ENCODE measurements at regions not wholly inside any gene's neighbourhood (a gene's known extent, or its start where the extent isn't known, plus 50 kb on each side); places are given as distances from the start of the nearest gene placed in this dataset.

DNA sequence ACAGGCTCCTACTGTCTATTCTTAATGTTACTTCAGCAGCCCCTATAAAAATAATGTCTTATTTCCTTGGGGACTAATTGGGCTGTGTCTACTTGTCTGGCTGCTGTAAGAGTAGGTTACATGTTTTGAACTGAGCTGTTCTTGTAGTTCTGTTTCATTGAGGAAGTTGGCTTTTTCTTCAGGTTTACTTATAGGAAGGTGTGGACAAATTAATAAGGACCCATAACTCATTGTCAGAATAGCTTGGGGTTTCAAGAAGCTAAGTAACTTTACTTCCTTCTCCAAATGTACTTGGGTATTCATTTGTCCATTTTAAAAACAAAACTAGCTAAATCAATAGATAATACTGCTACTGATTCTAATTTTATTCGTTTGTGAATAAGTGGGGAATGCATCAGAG is 487.2 kb downstream of the FAT4 start:
- TF ChIP-seq, protein P1, sequence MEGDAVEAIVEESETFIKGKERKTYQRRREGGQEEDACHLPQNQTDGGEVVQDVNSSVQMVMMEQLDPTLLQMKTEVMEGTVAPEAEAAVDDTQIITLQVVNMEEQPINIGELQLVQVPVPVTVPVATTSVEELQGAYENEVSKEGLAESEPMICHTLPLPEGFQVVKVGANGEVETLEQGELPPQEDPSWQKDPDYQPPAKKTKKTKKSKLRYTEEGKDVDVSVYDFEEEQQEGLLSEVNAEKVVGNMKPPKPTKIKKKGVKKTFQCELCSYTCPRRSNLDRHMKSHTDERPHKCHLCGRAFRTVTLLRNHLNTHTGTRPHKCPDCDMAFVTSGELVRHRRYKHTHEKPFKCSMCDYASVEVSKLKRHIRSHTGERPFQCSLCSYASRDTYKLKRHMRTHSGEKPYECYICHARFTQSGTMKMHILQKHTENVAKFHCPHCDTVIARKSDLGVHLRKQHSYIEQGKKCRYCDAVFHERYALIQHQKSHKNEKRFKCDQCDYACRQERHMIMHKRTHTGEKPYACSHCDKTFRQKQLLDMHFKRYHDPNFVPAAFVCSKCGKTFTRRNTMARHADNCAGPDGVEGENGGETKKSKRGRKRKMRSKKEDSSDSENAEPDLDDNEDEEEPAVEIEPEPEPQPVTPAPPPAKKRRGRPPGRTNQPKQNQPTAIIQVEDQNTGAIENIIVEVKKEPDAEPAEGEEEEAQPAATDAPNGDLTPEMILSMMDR (IDR thresholded peaks at IDR 0.05): no peak
- no peak for TF ChIP-seq POLR2A (IDR thresholded peaks at IDR 0.05)
